SU-DHL-6 (cell line): ENCODE measurements at regions not wholly inside any gene's neighbourhood (a gene's known extent, or its start where the extent isn't known, plus 50 kb on each side); places are given as distances from the start of the nearest gene placed in this dataset.

Experiments
- EZH2phosphoT487 ChIP-seq: fragments of 200-600 bp; sonication (generic), shearing (Covaris generic); conservative IDR thresholded peaks from 2 replicates; pipeline ENCODE4 v1.6.1; 2018; ENCODE audit warnings: mild to moderate bottlenecking, antibody characterized with exemption, low read length, moderate library complexity, mixed read lengths
- TF ChIP-seq, protein P1 (sequence below): fragments of 200-600 bp; sonication (generic); IDR thresholded peaks from one replicate; pipeline ENCODE4 v1.5.1; 2017; ENCODE audit warnings: antibody characterized with exemption, mild to moderate bottlenecking, low read length, moderate library complexity; ENCODE audit not compliant: insufficient read depth, poor library complexity, severe bottlenecking

DNA sequence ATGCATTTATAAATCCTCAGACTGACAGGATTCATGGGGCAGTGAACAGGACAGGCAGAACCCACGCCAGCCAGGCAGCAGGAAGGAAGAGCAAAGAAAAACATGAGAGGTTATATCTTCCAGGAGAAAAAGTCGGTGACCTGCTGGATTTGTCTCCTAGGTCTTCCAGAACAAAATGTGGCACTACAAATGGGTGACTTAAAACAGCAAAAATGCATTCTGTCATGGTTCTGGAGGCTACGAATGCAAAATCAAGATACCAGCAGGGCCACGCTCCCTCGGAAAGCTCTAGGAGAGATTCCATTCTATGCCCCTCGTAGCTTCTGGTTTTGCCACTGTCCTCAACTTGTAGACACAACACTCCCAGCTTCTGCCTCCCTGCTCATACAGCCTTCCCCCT, 63.4 kb downstream of the PSMG1 start:
- no peak for TF ChIP-seq EZH2phosphoT487
- TF ChIP-seq, protein P1, sequence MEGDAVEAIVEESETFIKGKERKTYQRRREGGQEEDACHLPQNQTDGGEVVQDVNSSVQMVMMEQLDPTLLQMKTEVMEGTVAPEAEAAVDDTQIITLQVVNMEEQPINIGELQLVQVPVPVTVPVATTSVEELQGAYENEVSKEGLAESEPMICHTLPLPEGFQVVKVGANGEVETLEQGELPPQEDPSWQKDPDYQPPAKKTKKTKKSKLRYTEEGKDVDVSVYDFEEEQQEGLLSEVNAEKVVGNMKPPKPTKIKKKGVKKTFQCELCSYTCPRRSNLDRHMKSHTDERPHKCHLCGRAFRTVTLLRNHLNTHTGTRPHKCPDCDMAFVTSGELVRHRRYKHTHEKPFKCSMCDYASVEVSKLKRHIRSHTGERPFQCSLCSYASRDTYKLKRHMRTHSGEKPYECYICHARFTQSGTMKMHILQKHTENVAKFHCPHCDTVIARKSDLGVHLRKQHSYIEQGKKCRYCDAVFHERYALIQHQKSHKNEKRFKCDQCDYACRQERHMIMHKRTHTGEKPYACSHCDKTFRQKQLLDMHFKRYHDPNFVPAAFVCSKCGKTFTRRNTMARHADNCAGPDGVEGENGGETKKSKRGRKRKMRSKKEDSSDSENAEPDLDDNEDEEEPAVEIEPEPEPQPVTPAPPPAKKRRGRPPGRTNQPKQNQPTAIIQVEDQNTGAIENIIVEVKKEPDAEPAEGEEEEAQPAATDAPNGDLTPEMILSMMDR: no peak
